H9 (cell line): ENCODE measurements at regions not wholly inside any gene's neighbourhood (a gene's known extent, or its start where the extent isn't known, plus 50 kb on each side); places are given as distances from the start of the nearest gene placed in this dataset.

Experiments used
- DNase-seq: peaks from one replicate; pipeline ENCODE4 v3.0.0-alpha.2; 2017
- H2AFZ ChIP-seq: one replicate; pipeline ENCODE4 v1.6.1; 2013; ENCODE audit warnings: mild to moderate bottlenecking, low read length, control low read depth, moderate library complexity
- H2AK5ac ChIP-seq: 2 replicates; pipeline ENCODE4 v1.6.1; 2013; ENCODE audit warnings: low read length, control low read depth, mixed read lengths; ENCODE audit not compliant: insufficient read length
- H2BK120ac ChIP-seq: one replicate; pipeline ENCODE4 v1.6.1; 2013; ENCODE audit warnings: low read depth, mild to moderate bottlenecking, low read length, control low read depth, inconsistent platforms; ENCODE audit not compliant: poor library complexity, severe bottlenecking
- H2BK12ac ChIP-seq: 2 replicates; pipeline ENCODE4 v1.6.1; 2013; ENCODE audit warnings: low read length, control low read depth, mixed read lengths, low read depth; ENCODE audit not compliant: insufficient read length
- H2BK15ac ChIP-seq: 2 replicates; pipeline ENCODE4 v1.6.1; 2013; ENCODE audit warnings: low read depth, low read length, control low read depth
- H2BK20ac ChIP-seq: one replicate; pipeline ENCODE4 v1.6.1; 2013; ENCODE audit warnings: low read depth, mild to moderate bottlenecking, low read length, control low read depth, inconsistent platforms; ENCODE audit not compliant: poor library complexity, severe bottlenecking
- H2BK5ac ChIP-seq: 2 replicates; pipeline ENCODE4 v1.6.1; 2013; ENCODE audit warnings: low read length, control low read depth, mixed read lengths; ENCODE audit not compliant: insufficient read length
- H3K14ac ChIP-seq: 2 replicates; pipeline ENCODE4 v1.6.1; 2013; ENCODE audit warnings: low read length, control low read depth; ENCODE audit not compliant: insufficient read depth
- H3K18ac ChIP-seq: 2 replicates; pipeline ENCODE4 v1.6.1; 2013; ENCODE audit warnings: low read depth, mild to moderate bottlenecking, mixed read lengths, low read length, control low read depth; ENCODE audit not compliant: insufficient read length
- H3K23ac ChIP-seq: 2 replicates; pipeline ENCODE4 v1.6.1; 2013; ENCODE audit warnings: low read length, control low read depth, mixed read lengths, low read depth; ENCODE audit not compliant: insufficient read length
- H3K23me2 ChIP-seq: 2 replicates; pipeline ENCODE4 v1.6.1; 2013; ENCODE audit warnings: low read depth, mild to moderate bottlenecking, mixed read lengths, low read length, control low read depth; ENCODE audit not compliant: insufficient read length, poor library complexity, severe bottlenecking
- H3K27ac ChIP-seq: 2 replicates; pipeline ENCODE4 v1.5.1; 2013; ENCODE audit warnings: low read length, control low read depth, mixed read lengths, low read depth; ENCODE audit not compliant: insufficient read length
- H3K27me3 ChIP-seq: 2 replicates; pipeline ENCODE4 v1.6.1; 2013; ENCODE audit warnings: low read length, control low read depth, inconsistent platforms; ENCODE audit not compliant: insufficient read depth
- H3K4ac ChIP-seq: 2 replicates; pipeline ENCODE4 v1.6.1; 2013; ENCODE audit warnings: low read depth, mild to moderate bottlenecking, control low read depth, inconsistent platforms, low read length, moderate library complexity
- H3K4me1 ChIP-seq: 2 replicates; pipeline ENCODE4 v1.6.1; 2013; ENCODE audit warnings: low read length, control low read depth, inconsistent platforms; ENCODE audit not compliant: insufficient read depth
- H3K4me2 ChIP-seq: 2 replicates; pipeline ENCODE4 v1.6.1; 2013; ENCODE audit warnings: low read length, control low read depth, mixed read lengths; ENCODE audit not compliant: insufficient read length, insufficient read depth
- H3K56ac ChIP-seq: 2 replicates; pipeline ENCODE4 v1.6.1; 2013; ENCODE audit warnings: low read depth, mild to moderate bottlenecking, mixed read lengths, low read length, control low read depth; ENCODE audit not compliant: insufficient read length
- H3K79me1 ChIP-seq: 2 replicates; pipeline ENCODE4 v1.6.1; 2013; ENCODE audit warnings: low read depth, mild to moderate bottlenecking, moderate library complexity, low read length, control low read depth, inconsistent platforms; ENCODE audit not compliant: insufficient read depth, poor library complexity, severe bottlenecking
- H3K79me2 ChIP-seq: 2 replicates; pipeline ENCODE4 v1.6.1; 2013; ENCODE audit warnings: low read length, control low read depth, inconsistent platforms; ENCODE audit not compliant: insufficient read depth
- H3K9ac ChIP-seq: 2 replicates; pipeline ENCODE4 v1.6.1; 2013; ENCODE audit warnings: low read length, control low read depth, mixed read lengths; ENCODE audit not compliant: insufficient read length; ENCODE audit errors: extremely low read depth
- H3K9me3 ChIP-seq: one replicate; pipeline ENCODE4 v1.6.1; 2013; ENCODE audit warnings: low read depth, low read length, inconsistent platforms; ENCODE audit not compliant: control insufficient read depth
- H3T11ph ChIP-seq: one replicate; pipeline ENCODE4 v1.6.1; 2013; ENCODE audit warnings: mild to moderate bottlenecking, low read length, control low read depth, inconsistent platforms
- H4K20me1 ChIP-seq: one replicate; pipeline ENCODE4 v1.6.1; 2013; ENCODE audit not compliant: control insufficient read depth, insufficient read length, insufficient read depth
- H4K5ac ChIP-seq: 2 replicates; pipeline ENCODE4 v1.6.1; 2013; ENCODE audit warnings: low read depth, mild to moderate bottlenecking, mixed read lengths, low read length, control low read depth; ENCODE audit not compliant: insufficient read length
- H4K8ac ChIP-seq: replicated peaks from 2 replicates; pipeline ENCODE4 v1.6.1; 2013; ENCODE audit warnings: low read length, control low read depth, mixed read lengths, low read depth; ENCODE audit not compliant: insufficient read length
- H4K91ac ChIP-seq: 2 replicates; pipeline ENCODE4 v1.6.1; 2013; ENCODE audit warnings: low read depth, mild to moderate bottlenecking, moderate library complexity, mixed read lengths, low read length, control low read depth; ENCODE audit not compliant: insufficient read length
- H3K27ac Mint-ChIP-seq, 3 experiments: 2 replicates in 2 of 3; 3 replicates in 1 of 3; pipeline ENCODE4 v1.8.0; 2020 to 2021; ENCODE audit warnings: mixed read lengths in 3 of 3, mild to moderate bottlenecking in 1 of 3, moderate library complexity in 1 of 3
- H3K27me3 Mint-ChIP-seq: 2 replicates; pipeline ENCODE4 v1.8.0; 2021; ENCODE audit warnings: low read depth, mild to moderate bottlenecking, moderate library complexity, mixed read lengths
- H3K36me3 Mint-ChIP-seq, 3 experiments: 2 replicates in 2 of 3; 3 replicates in 1 of 3; pipeline ENCODE4 v1.8.0; 2020 to 2021; ENCODE audit warnings: low read depth in 3 of 3, mixed read lengths in 3 of 3; ENCODE audit not compliant: insufficient read depth in 1 of 3
- H3K4me1 Mint-ChIP-seq, 2 experiments: 2 replicates each; pipeline ENCODE4 v1.8.0; 2020; ENCODE audit warnings: mixed read lengths in 2 of 2
- H3K4me3 Mint-ChIP-seq, 2 experiments: 2 replicates in 1 of 2; 3 replicates in 1 of 2; pipeline ENCODE4 v1.8.0; 2020 to 2021; ENCODE audit warnings: mild to moderate bottlenecking in 2 of 2, mixed read lengths in 2 of 2, moderate library complexity in 1 of 2
- H3K9me3 Mint-ChIP-seq, 2 experiments: 2 replicates in 1 of 2; 3 replicates in 1 of 2; pipeline ENCODE4 v1.8.0; 2020; ENCODE audit warnings: mild to moderate bottlenecking in 2 of 2, mixed read lengths in 2 of 2, moderate library complexity in 1 of 2
- WGBS: extraction: QIAGEN DNeasy Blood & Tissue Kit; methylation state at CpG from one replicate; pipeline ENCODE4 v1.1.7; 2013; ENCODE audit warnings: missing lambda C conversion rate, low lambda C conversion rate, mixed read lengths; ENCODE audit not compliant: insufficient read length; ENCODE audit errors: extremely low coverage; 5-methylcytosine and 5-hydroxymethylcytosine counted together
- TF ChIP-seq, protein P1 (sequence below): fragments of 200-600 bp; sonication (generic); conservative IDR thresholded peaks from 3 replicates; pipeline ENCODE4 v1.8.0; 2021; ENCODE audit warnings: antibody characterized with exemption, mild to moderate bottlenecking

DNA sequence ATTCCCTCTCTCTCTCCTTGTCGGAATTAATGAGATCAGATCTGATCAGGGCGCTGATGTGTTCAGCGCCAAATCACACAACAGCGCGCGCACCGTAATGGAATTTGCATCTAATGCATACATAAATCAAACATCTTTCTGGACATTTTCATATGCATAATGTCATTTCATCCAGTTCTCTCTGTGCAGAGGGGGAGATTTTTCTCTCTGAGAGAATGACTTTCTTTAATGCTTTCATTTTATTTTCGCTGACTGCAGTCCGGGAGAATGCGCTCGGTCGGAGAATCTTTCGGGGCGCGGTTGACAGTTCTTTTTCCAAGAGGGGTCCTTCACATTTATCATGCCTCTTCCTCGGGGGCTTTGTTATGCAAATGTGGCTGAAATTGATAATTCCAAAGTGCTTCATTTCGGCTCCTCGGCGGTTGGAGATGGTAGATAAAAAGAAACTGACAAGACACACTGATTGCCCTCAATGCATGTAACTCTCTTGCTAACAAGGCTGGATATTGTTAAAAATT, 615.9 kb downstream of the VRK1 start:
- Histone ChIP-seq H3K4ac (no peak overlapping the region), H4K20me1 (no peaks in the 10 kb centered on the region), H3K79me2 (no peaks in the 10 kb centered on the region), H2BK120ac (no peak overlapping the region), H4K91ac (no peak overlapping the region), H3K27me3 (no peaks in the 10 kb centered on the region; the same call in 1 of the 2 replicates), H2AFZ (no peak overlapping the region), H2BK15ac (no peak overlapping the region), H3K4me2 (peak overlapping the region; percentile 71), H3K18ac (no peak overlapping the region), H4K5ac (no peak overlapping the region), H3K23ac (no peak overlapping the region), H3K27ac (no peak overlapping the region), H2BK12ac (no peak overlapping the region), H2AK5ac (no peak overlapping the region), H3K56ac (no peak overlapping the region), H3K79me1 (no peaks in the 10 kb centered on the region), H4K8ac (no peak overlapping the region), H3K9ac (no peak overlapping the region), H3K23me2 (peaks cover 13% of the 10 kb centered on the region), H3K14ac (no peak overlapping the region), H3K4me1 (peaks cover 15% of the 10 kb centered on the region; the same call in 1 of the 2 replicates), H2BK20ac (no peak overlapping the region), H2BK5ac (no peak overlapping the region), H3K9me3 (no peaks in the 10 kb centered on the region), H3T11ph (no peak overlapping the region)
- Mint-ChIP-seq H3K9me3 (no peaks in the 10 kb centered on the region), H3K27me3 (peaks cover 4% of the 10 kb centered on the region), H3K4me3 (no peak overlapping the region), H3K36me3 (no peaks in the 10 kb centered on the region), H3K4me1 (peaks cover 6 to 42% of the 10 kb centered on the region in 2 experiments), H3K27ac (no peak overlapping the region)
- WGBS: no CpG with 5 or more reads among the region's 19 CpGs
- no peak for DNase-seq
- TF ChIP-seq, protein P1, sequence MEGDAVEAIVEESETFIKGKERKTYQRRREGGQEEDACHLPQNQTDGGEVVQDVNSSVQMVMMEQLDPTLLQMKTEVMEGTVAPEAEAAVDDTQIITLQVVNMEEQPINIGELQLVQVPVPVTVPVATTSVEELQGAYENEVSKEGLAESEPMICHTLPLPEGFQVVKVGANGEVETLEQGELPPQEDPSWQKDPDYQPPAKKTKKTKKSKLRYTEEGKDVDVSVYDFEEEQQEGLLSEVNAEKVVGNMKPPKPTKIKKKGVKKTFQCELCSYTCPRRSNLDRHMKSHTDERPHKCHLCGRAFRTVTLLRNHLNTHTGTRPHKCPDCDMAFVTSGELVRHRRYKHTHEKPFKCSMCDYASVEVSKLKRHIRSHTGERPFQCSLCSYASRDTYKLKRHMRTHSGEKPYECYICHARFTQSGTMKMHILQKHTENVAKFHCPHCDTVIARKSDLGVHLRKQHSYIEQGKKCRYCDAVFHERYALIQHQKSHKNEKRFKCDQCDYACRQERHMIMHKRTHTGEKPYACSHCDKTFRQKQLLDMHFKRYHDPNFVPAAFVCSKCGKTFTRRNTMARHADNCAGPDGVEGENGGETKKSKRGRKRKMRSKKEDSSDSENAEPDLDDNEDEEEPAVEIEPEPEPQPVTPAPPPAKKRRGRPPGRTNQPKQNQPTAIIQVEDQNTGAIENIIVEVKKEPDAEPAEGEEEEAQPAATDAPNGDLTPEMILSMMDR: no peak
